Gastroesophageal sphincter (tissue), 3 donors: ENCODE measurements at regions not wholly inside any gene's neighbourhood (a gene's known extent, or its start where the extent isn't known, plus 50 kb on each side); places are given as distances from the start of the nearest gene placed in this dataset.

Source experiments
- CTCF ChIP-seq, 4 experiments: fragments of 200-600 bp in 2 of 4; fragments of 450-650 bp in 2 of 4; sonication (generic) in 1 of 4; IDR thresholded peaks; one replicate each; pipeline ENCODE4 v1.5.1; 2017 to 2019; ENCODE audit warnings: antibody characterized with exemption in 4 of 4, mild to moderate bottlenecking in 2 of 4, moderate library complexity in 2 of 4
- POLR2A ChIP-seq, 2 donors: fragments of 450-650 bp; IDR thresholded peaks; one replicate each; pipeline ENCODE4 v1.6.1; 2017; ENCODE audit warnings: antibody characterized with exemption in 2 of 2, mild to moderate bottlenecking in 2 of 2, moderate library complexity in 1 of 2

GRCh38 chr5:74222806-74223205 is 417.7 kb downstream of the ENC1 start:
- TF ChIP-seq CTCF (IDR thresholded peaks at IDR 0.05) (no peak), POLR2A (IDR thresholded peaks at IDR 0.05) (no peak)
